ENCODE measurements at regions not wholly inside any gene's neighbourhood (a gene's known extent, or its start where the extent isn't known, plus 50 kb on each side); places are given as distances from the start of the nearest gene placed in this dataset.
A peak's percentile ranks its signal among the peaks of the same experiment; 100 is the strongest.
"Not testable (repeated sequence)": the region's sequence is repeated elsewhere in the genome, so short reads cannot be mapped to it uniquely, and the experiment has no call there.

- intact Hi-C loops (cut with DNase I) = loop anchor here in 1 of 10 donors (10.0 kb wide), 1 partner anchor 72 kb away; no protein-coding TSS in a partner anchor
- H3K27me3 ChIP-seq = no peaks in the 10 kb centered on the region
- no peak overlapping the region for H3K27ac ChIP-seq
- DNase-seq = no peak
- no peak overlapping the region for H3K4me3 ChIP-seq
- peaks cover 0 to 19% (median 13%) of the 10 kb centered on the region in 12 donors for H3K9me3 ChIP-seq
- ATAC-seq = no peak
- TF ChIP-seq POLR2A (IDR thresholded peaks at IDR 0.05) = no peak
- H3K36me3 ChIP-seq = no peaks in the 10 kb centered on the region
- H3K4me1 ChIP-seq = peaks cover 0 to 11% (median 3%) of the 10 kb centered on the region in 12 donors
These were observed 139.8 kb downstream of the ARRDC3 start for GRCh38 chr5:91243286-91243685.

DNA sequence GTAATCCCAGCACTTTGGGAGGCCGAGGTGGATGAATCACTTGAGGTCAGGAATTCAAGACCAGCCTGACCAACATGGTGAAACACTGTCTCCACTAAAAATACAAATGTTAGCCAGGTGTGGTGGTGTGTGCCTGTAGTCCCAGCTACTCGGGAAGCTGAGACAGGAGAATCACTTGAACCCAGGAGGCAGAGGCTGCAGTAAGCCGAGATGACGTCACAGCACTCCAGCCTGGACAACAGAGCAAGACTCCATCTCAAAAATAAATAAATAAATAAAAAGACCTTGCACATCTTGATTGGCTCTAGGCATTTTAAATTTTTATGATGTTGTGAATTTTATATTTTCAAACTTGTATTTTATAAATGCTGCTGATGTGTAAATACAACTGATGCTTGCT lies 141.7 kb downstream of the ARRDC3 start:
- H3K27ac ChIP-seq, H3K36me3 ChIP-seq, H3K4me3 ChIP-seq, DNase-seq, ATAC-seq, H3K27me3 ChIP-seq: not testable (repeated sequence)
- Histone ChIP-seq H3K9me3 (peaks cover 0 to 19% (median 13%) of the 10 kb centered on the region in 12 donors), H3K4me1 (peaks cover 0 to 11% (median 3%) of the 10 kb centered on the region in 12 donors)
- intact Hi-C loops (cut with DNase I) = loop anchor here in 1 of 10 donors (10.0 kb wide), 1 partner anchor 73 kb away; no protein-coding TSS in a partner anchor
- WGBS, 4 donors = 89 to 97% (median 93%) methylated on average over 4 of the region's 4 CpGs

- Histone ChIP-seq H3K9me3 (peaks cover 0 to 19% (median 13%) of the 10 kb centered on the region in 12 donors), H3K4me1 (peaks cover 0 to 13% (median 3%) of the 10 kb centered on the region in 12 donors), H3K4me3 (no peak overlapping the region), H3K36me3 (no peaks in the 10 kb centered on the region), H3K27me3 (no peaks in the 10 kb centered on the region), H3K27ac (no peak overlapping the region)
- intact Hi-C loops (cut with DNase I) = loop anchor here in 1 of 10 donors (10.0 kb wide), 1 partner anchor 75 kb away; no protein-coding TSS in a partner anchor
- TF ChIP-seq, protein P1, sequence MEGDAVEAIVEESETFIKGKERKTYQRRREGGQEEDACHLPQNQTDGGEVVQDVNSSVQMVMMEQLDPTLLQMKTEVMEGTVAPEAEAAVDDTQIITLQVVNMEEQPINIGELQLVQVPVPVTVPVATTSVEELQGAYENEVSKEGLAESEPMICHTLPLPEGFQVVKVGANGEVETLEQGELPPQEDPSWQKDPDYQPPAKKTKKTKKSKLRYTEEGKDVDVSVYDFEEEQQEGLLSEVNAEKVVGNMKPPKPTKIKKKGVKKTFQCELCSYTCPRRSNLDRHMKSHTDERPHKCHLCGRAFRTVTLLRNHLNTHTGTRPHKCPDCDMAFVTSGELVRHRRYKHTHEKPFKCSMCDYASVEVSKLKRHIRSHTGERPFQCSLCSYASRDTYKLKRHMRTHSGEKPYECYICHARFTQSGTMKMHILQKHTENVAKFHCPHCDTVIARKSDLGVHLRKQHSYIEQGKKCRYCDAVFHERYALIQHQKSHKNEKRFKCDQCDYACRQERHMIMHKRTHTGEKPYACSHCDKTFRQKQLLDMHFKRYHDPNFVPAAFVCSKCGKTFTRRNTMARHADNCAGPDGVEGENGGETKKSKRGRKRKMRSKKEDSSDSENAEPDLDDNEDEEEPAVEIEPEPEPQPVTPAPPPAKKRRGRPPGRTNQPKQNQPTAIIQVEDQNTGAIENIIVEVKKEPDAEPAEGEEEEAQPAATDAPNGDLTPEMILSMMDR (IDR thresholded peaks at IDR 0.05) = no peak
- 94 to 98% (median 97%) methylated on average over 4 of the region's 4 CpGs for WGBS, 4 donors
- ATAC-seq = no peak
- DNase-seq = no peak
These were observed 142.9 kb downstream of the ARRDC3 start for GRCh38 chr5:91240175-91240574.

DNA sequence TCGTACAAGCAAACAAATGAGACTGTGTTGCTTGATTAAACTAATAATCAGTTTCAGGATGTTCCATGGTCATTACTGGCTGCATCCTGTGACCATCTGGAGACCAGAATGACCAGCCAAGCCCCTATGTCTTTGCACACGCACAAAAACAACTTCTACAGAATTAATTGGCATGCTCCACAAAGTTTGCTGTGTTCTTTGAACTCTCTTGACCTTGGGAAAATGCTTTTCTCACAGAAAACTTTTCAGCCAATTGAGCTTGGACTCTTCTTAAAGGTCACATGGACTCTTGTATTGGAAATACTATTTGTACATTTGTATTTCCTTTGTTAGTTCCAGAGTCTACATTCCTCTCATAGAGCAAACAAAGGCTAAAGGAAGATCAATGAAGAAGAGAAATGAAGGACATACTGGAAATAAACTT lies 147.8 kb downstream of the ARRDC3 start:
- DNase-seq = peak in 1 of 5 donors; percentile 20
- WGBS, 4 donors = 38 to 53% (median 49%) methylated on average over 2 of the region's 2 CpGs
- no peak overlapping the region for H3K4me3 ChIP-seq
- H3K4me1 ChIP-seq = peaks cover 0 to 11% (median 0%) of the 10 kb centered on the region in 12 donors
- no peaks in the 10 kb centered on the region for H3K27me3 ChIP-seq
- TF ChIP-seq, protein P1 (IDR thresholded peaks at IDR 0.05) = no peak
- no peak for TF ChIP-seq POLR2A (IDR thresholded peaks at IDR 0.05)
- no peaks in the 10 kb centered on the region for H3K9me3 ChIP-seq
- peak in 3 of 4 donors; percentile 18 to 64 (median 57) for ATAC-seq
- intact Hi-C loops (cut with DNase I) = loop anchor here in 1 of 10 donors (5.0 kb wide), 1 partner anchor 298 kb away; no protein-coding TSS in a partner anchor
- H3K27ac ChIP-seq = peak overlapping the region in 5 of 12 donors; percentile 1 to 71 (median 28)
- no peaks in the 10 kb centered on the region for H3K36me3 ChIP-seq

DNA sequence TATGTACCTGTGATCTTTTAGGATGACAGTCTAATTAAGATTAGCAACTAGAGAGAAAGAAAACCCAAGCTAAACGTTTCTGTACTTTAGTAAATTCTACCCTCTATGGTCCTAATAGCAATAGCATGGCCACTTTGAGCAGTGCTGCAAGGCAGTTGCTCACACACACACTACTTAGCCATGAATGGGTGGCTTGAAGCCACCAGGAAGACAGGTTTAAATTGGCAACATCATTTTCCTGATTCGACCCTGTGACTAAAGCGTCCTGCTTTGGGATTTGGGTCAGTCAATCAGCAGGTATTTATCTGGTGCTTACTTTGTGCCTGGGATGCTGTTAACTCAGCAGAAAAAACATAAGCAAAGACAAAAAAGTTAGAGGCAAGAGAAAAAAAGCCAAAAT lies 150.6 kb downstream of the ARRDC3 start:
- Histone ChIP-seq H3K27ac (no peak overlapping the region), H3K4me3 (no peak overlapping the region), H3K27me3 (no peaks in the 10 kb centered on the region), H3K4me1 (peaks cover 0 to 18% (median 0%) of the 10 kb centered on the region in 12 donors), H3K36me3 (no peaks in the 10 kb centered on the region), H3K9me3 (peaks cover 0 to 11% (median 0%) of the 10 kb centered on the region in 12 donors)
- no peak for TF ChIP-seq POLR2A (IDR thresholded peaks at IDR 0.05)
- TF ChIP-seq, protein P1 (IDR thresholded peaks at IDR 0.05) = no peak
- WGBS, 4 donors = 42 to 55% (median 46%) methylated on average over 3 of the region's 3 CpGs
- ATAC-seq (peak in 1 of 4 donors; percentile 26), DNase-seq (no peak)
- intact Hi-C loops (cut with DNase I) = no loop called here

Data from heart left ventricle (tissue), 16 donors.